A549 (cell line): ENCODE measurements at regions not wholly inside any gene's neighbourhood (a gene's known extent, or its start where the extent isn't known, plus 50 kb on each side); places are given as distances from the start of the nearest gene placed in this dataset.
"Not testable (repeated sequence)": the region's sequence is repeated elsewhere in the genome, so short reads cannot be mapped to it uniquely, and the experiment has no call there.

Experiments
- ATAC-seq, 2 experiments: fragments of 200-7000 bp in 1 of 2; fragments of >200 bp in 1 of 2; cut with Nextera tagmentation in 1 of 2; cut with Tn5 transposase in 1 of 2; 3 replicates each; pipeline versions ENCODE4 v1.8.0 to v1.9.1; 2018 to 2020; ENCODE audit warnings: mild to moderate bottlenecking in 1 of 2, moderate library complexity in 1 of 2
- CTCF ChIA-PET: fragments of 300-600 bp; sonication (Branson Sonifier 250); formaldehyde crosslinking; extraction: SDS; loops from one replicate; lab custom pipeline; 2021; ENCODE audit warnings: antibody characterized with exemption, inconsistent platforms; lab: Yijun Ruan, JAX
- POLR2A ChIA-PET: fragments of 350-600 bp; formaldehyde crosslinking; extraction: SDS; loops from one replicate; lab custom pipeline; 2021; ENCODE audit warnings: antibody characterized with exemption, inconsistent platforms; lab: Yijun Ruan, JAX
- DNase-seq, 2 experiments: peaks; one replicate each; pipeline versions ENCODE4 v3.0.0 to v3.0.0-alpha.2; 2011 to 2016; ENCODE audit warnings: low read depth in 1 of 2, low spot score in 1 of 2
- FAIRE-seq: peaks from 2 replicates; lab custom pipeline; 2011; peaks lifted over from hg19 to GRCh38; lab: Jason Lieb, UNC
- H3K27ac ChIP-seq, 2 experiments: fragments of >200 bp; sonication (Bioruptor Twin); formaldehyde crosslinking; 3 replicates each; pipeline ENCODE4 v1.5.1; 2016 to 2017
- H3K4me1 ChIP-seq: fragments of >200 bp; sonication (Bioruptor Twin); formaldehyde crosslinking; 3 replicates; pipeline ENCODE4 v1.6.1; 2016
- H3K4me2 ChIP-seq: fragments of >200 bp; sonication (Bioruptor Twin); formaldehyde crosslinking; 3 replicates; pipeline ENCODE4 v1.6.1; 2016
- H3K4me3 ChIP-seq: fragments of >200 bp; sonication (Bioruptor Twin); formaldehyde crosslinking; 3 replicates; pipeline ENCODE4 v1.5.1; 2016
- H3K9me3 ChIP-seq: fragments of >200 bp; sonication (Bioruptor Twin); formaldehyde crosslinking; 3 replicates; pipeline ENCODE4 v1.6.1; 2016
- CHD4 ChIP-seq: fragments of 200-600 bp; sonication (generic); IDR thresholded peaks from 2 replicates; pipeline ENCODE4 v1.6.1; 2016; ENCODE audit warnings: antibody characterized with exemption, mild to moderate bottlenecking, borderline replicate concordance
- EP300 ChIP-seq, 2 experiments: fragments of >200 bp; sonication (Bioruptor Twin); formaldehyde crosslinking; IDR thresholded peaks; 2 replicates in 1 of 2; 3 replicates in 1 of 2; pipeline ENCODE4 v1.6.1; 2016 to 2017
- HDAC2 ChIP-seq: fragments of 200-600 bp; sonication (generic); IDR thresholded peaks from 2 replicates; pipeline ENCODE4 v1.6.1; 2016
- MAFK ChIP-seq: fragments of 450-650 bp; IDR thresholded peaks from 2 replicates; pipeline ENCODE4 v1.6.1; 2014; ENCODE audit not compliant: partially characterized antibody
- MAX ChIP-seq: IDR thresholded peaks from 2 replicates; pipeline ENCODE4 v1.6.1; 2012
- NPAS2 ChIP-seq: fragments of 250-450 bp; sonication (Bioruptor Pico); IDR thresholded peaks from 2 replicates; pipeline ENCODE4 v1.8.0; 2022; ENCODE audit warnings: mild to moderate bottlenecking, moderate library complexity, borderline replicate concordance
- POLR2A ChIP-seq: IDR thresholded peaks from 2 replicates; pipeline ENCODE4 v1.6.1; 2012; ENCODE audit warnings: mild to moderate bottlenecking, low read length
- RCOR1 ChIP-seq: fragments of 150-350 bp; IDR thresholded peaks from 2 replicates; pipeline ENCODE4 v1.6.1; 2014; ENCODE audit warnings: antibody characterized with exemption, low read length, low read depth
- SMC3 ChIP-seq: fragments of >200 bp; sonication (Bioruptor Twin); formaldehyde crosslinking; IDR thresholded peaks from 3 replicates; pipeline ENCODE4 v1.6.1; 2018; ENCODE audit warnings: inconsistent platforms
- SREBF2 ChIP-seq: fragments of 450-650 bp; IDR thresholded peaks from 2 replicates; pipeline ENCODE4 v1.6.1; 2014; ENCODE audit warnings: mild to moderate bottlenecking, moderate library complexity
- ZC3H11A ChIP-seq: fragments of 450-650 bp; IDR thresholded peaks from 2 replicates; pipeline ENCODE4 v1.6.1; 2014; ENCODE audit warnings: antibody characterized with exemption, mild to moderate bottlenecking
- ZFP36 ChIP-seq: fragments of 450-650 bp; IDR thresholded peaks from 2 replicates; pipeline ENCODE4 v1.6.1; 2014; ENCODE audit warnings: borderline replicate concordance; ENCODE audit not compliant: partially characterized antibody
- ZSCAN20 ChIP-seq: fragments of 250-450 bp; sonication (Bioruptor Pico); IDR thresholded peaks from 2 replicates; pipeline ENCODE4 v1.8.0; 2022; ENCODE audit warnings: mild to moderate bottlenecking, moderate library complexity
- WGBS: methylation state at CpG from one replicate; pipeline ENCODE4 v1.1.6; 2017; ENCODE audit errors: missing lambda C conversion rate; 5-methylcytosine and 5-hydroxymethylcytosine counted together
- TF ChIP-seq, protein P1 (sequence below): IDR thresholded peaks from 2 replicates; pipeline ENCODE4 v1.6.1; 2012; ENCODE audit warnings: low read depth, borderline replicate concordance
- TF ChIP-seq, protein P2 (sequence below): fragments of 150-350 bp; IDR thresholded peaks from 2 replicates; pipeline ENCODE4 v1.6.1; 2014; ENCODE audit warnings: low read depth, mild to moderate bottlenecking, low read length
- TF ChIP-seq, protein P3 (sequence below): fragments of 450-650 bp; IDR thresholded peaks from 2 replicates; pipeline ENCODE4 v1.6.1; 2014; ENCODE audit warnings: antibody characterized with exemption
- TF ChIP-seq, protein P4 (sequence below): fragments of >200 bp; sonication (Bioruptor Twin); formaldehyde crosslinking; IDR thresholded peaks from 2 replicates; pipeline ENCODE4 v1.6.1; 2016

DNA sequence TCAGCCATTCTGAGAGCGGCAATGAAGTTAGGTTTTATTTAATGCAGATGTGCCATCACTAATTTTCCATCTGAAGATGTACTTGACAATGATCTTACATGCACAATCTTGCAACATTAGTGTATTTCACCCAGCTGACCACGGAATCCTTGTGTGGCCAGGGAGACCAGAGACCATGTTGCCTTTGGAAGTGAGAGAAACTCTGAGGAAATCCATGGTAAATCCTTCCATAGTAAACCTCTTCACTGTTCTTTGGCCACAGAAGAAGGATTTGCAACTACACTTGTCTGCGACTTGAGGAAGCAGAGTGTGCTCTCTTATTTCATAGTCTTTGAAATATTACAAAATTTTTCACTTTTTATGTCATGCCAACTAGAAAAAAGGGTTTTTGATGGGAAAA lies 128.4 kb upstream of the IGSF10 start (continued):
- TF ChIP-seq SREBF2 (no peak), CHD4 (no peak)

DNA sequence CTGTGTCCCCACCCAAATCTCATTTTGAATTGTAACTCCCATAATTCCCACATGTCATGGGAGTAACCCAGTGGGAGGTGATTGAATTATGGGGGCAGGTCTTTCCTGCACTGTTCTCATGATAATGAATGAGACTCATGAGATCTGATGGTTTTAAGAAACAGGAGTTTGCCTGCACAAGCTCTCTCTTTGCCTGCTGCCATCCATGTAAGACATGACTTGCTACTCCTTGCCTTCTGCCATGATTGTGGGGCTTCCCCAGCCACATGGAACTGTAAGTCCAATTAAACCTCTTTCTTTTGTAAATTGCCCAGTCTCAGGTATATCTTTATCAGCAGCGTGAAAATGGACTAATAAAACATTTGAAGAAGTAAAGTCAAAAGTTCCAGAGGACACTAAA lies 126.8 kb upstream of the IGSF10 start:
- H3K9me3 ChIP-seq, FAIRE-seq, ATAC-seq, H3K4me1 ChIP-seq, DNase-seq, H3K4me3 ChIP-seq, POLR2A ChIA-PET, H3K4me2 ChIP-seq, CTCF ChIA-PET, H3K27ac ChIP-seq: not testable (repeated sequence)
- 71% methylated on average over 1 of the region's 1 CpG for WGBS

GRCh38 chr3:151584566-151584965 lies 123.7 kb upstream of the IGSF10 start:
- DNase-seq: no peak
- FAIRE-seq: no peak

DNA sequence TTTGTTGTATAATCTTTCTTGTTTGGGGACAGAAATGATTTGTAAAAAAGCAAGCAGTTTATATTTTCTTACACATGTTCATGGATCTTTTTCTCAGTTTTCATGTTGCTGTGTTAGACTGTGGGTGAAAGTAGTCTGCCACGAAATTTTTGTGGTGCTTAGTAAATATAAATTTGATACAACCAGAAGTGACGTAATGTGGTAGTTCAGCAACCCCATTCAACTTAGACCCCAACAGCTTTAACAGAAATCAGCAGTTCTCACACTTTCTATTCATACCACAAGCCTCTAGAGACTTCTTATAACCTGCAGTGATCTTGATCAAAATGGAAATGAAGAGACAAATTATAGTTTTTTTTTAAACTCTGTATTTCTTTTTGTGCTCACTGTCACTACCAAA lies 120.2 kb upstream of the IGSF10 start:
- Histone ChIP-seq H3K27ac (no peak overlapping the region), H3K4me1 (peaks cover 8% of the 10 kb centered on the region; the same call in 1 of the 3 replicates), H3K4me2 (peak overlapping the region; percentile 21; the same call in 1 of the 3 replicates), H3K9me3 (no peaks in the 10 kb centered on the region)
- ChIA-PET POLR2A (no interaction called here), CTCF (no interaction called here)
- 54% methylated on average over 2 of the region's 2 CpGs for WGBS
- no peak for TF ChIP-seq ZSCAN20 (CRISPR knock-in tag)
- TF ChIP-seq, all 56 proteins: peak for 0
- DNase-seq (no peak), FAIRE-seq (no peak), ATAC-seq (no peak)
- no peak overlapping the region for H3K4me3 ChIP-seq

More at GRCh38 chr3:151584566-151584965, 123.7 kb upstream of the IGSF10 start:
- no peak for ATAC-seq
- ChIA-PET CTCF (interaction anchor here (0.7 kb wide), 1 partner anchor 10 kb away, joined by 4 read pairs; no protein-coding TSS in a partner anchor), POLR2A (no interaction called here)
- Histone ChIP-seq H3K9me3 (no peaks in the 10 kb centered on the region), H3K4me2 (no peak overlapping the region), H3K4me1 (peaks cover 8% of the 10 kb centered on the region; the same call in 1 of the 3 replicates), H3K4me3 (no peak overlapping the region), H3K27ac (no peak overlapping the region)
- TF ChIP-seq ZC3H11A (no peak), RCOR1 (no peak), MAX (no peak), SMC3 (no peak), ZFP36 (no peak), EP300 (IDR thresholded peaks at IDR 0.05) (no peak), HDAC2 (no peak), POLR2A (no peak), MAFK (no peak), NPAS2 (CRISPR knock-in tag) (no peak)
- TF ChIP-seq, protein P1, sequence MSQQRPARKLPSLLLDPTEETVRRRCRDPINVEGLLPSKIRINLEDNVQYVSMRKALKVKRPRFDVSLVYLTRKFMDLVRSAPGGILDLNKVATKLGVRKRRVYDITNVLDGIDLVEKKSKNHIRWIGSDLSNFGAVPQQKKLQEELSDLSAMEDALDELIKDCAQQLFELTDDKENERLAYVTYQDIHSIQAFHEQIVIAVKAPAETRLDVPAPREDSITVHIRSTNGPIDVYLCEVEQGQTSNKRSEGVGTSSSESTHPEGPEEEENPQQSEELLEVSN: no peak
- TF ChIP-seq, protein P2, sequence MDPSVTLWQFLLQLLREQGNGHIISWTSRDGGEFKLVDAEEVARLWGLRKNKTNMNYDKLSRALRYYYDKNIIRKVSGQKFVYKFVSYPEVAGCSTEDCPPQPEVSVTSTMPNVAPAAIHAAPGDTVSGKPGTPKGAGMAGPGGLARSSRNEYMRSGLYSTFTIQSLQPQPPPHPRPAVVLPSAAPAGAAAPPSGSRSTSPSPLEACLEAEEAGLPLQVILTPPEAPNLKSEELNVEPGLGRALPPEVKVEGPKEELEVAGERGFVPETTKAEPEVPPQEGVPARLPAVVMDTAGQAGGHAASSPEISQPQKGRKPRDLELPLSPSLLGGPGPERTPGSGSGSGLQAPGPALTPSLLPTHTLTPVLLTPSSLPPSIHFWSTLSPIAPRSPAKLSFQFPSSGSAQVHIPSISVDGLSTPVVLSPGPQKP: no peak
- TF ChIP-seq, protein P3, sequence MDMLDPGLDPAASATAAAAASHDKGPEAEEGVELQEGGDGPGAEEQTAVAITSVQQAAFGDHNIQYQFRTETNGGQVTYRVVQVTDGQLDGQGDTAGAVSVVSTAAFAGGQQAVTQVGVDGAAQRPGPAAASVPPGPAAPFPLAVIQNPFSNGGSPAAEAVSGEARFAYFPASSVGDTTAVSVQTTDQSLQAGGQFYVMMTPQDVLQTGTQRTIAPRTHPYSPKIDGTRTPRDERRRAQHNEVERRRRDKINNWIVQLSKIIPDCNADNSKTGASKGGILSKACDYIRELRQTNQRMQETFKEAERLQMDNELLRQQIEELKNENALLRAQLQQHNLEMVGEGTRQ: no peak
- TF ChIP-seq, protein P4, sequence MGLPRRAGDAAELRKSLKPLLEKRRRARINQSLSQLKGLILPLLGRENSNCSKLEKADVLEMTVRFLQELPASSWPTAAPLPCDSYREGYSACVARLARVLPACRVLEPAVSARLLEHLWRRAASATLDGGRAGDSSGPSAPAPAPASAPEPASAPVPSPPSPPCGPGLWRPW: no peak
- 73% methylated on average over 2 of the region's 2 CpGs for WGBS
